HG03378 (cell line): ENCODE measurements at regions not wholly inside any gene's neighbourhood (a gene's known extent, or its start where the extent isn't known, plus 50 kb on each side); places are given as distances from the start of the nearest gene placed in this dataset.
"Not testable (repeated sequence)": the region's sequence is repeated elsewhere in the genome, so short reads cannot be mapped to it uniquely, and the experiment has no call there.

Source experiments
- ATAC-seq: cut with Tn5 transposase; IDR thresholded peaks from one replicate; pipeline ENCODE4 v1.9.1; 2021; ENCODE audit warnings: mild to moderate bottlenecking, moderate library complexity; ENCODE audit not compliant: unreplicated experiment

DNA sequence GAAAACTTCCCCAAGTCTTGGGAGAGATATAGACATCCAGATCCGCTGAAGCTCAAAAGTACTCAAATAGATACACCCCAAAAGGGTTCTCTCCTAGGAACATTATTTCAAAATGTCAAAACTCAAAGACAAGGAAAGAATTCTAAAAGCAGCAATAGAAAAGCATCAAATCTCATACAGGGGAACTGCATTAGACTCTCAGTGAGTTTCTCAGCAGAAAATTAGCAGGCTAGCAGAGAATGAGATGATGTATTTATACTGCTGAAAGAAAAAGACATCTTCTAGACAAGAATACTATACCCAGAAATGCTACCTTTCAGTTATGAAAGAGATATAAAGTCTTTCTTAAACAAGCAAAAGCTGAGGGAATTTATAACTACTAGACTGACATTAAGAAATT lies 75.5 kb upstream of the RIMS1 start:
- no peak for ATAC-seq

DNA sequence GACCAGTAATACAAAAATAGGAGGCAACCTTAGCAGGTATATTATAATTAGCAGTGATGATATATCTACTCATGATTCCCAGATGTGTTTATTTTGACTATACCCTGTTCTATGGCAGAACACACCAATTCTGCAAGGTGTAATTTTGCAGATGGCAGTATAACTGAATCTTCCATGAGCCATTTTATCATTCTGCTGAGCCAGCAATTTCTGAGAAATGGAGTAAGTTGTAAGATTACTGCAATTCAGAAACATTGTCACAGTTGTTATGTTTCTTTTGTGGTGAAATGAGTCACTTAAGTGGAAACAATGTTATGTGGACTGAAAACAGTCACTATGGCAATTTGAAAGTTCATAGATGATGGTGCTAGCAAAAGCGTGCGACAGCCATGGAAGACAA lies 63.7 kb upstream of the RIMS1 start:
- ATAC-seq = no peak

GRCh38 chr6:71832110-71832764 lies 54.1 kb upstream of the RIMS1 start:
- not testable (repeated sequence) for ATAC-seq
